Fibroblast of skin of abdomen (primary cell): ENCODE measurements at regions not wholly inside any gene's neighbourhood (a gene's known extent, or its start where the extent isn't known, plus 50 kb on each side); places are given as distances from the start of the nearest gene placed in this dataset.

ENCODE experiments used
- DNase-seq: peaks from one replicate; pipeline ENCODE4 v3.0.0-alpha.2; 2013

GRCh38 chr4:3818371-3818770, 52.2 kb downstream of the ADRA2C start:
- no peak for DNase-seq

DNA sequence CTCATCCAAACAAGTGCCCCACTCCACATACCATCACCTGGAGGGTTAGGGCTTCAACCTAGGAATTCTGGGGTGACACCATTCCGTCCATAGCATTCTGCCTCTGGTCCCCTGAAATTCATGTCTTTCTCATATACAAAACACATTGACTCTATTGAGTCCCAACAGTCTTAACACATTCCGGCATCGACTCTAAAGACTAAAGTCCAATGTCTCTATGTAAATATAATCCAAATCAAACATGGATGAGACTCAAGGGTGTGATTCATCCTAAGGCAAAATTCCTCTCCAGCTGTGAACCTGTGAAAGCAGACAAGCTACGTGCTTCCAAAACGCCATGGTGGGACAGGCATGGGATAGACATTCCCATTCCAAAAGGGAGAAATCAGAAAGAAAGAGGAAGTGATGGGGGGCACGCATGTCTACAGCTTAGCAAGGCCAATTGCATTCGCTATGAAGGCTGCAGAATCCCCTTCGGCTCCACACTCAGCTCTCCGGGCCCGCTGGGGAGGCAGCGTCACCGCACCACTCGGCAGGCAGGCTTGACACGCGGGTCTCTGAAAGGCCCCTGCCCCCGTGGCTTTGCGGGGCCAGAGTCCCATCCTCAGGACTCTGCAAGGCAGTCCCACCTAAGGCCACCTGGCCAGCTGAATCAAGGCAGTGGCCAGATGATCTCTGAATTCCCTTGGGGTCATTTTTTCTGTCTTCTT, 53.2 kb downstream of the ADRA2C start:
- no peak for DNase-seq

DNA sequence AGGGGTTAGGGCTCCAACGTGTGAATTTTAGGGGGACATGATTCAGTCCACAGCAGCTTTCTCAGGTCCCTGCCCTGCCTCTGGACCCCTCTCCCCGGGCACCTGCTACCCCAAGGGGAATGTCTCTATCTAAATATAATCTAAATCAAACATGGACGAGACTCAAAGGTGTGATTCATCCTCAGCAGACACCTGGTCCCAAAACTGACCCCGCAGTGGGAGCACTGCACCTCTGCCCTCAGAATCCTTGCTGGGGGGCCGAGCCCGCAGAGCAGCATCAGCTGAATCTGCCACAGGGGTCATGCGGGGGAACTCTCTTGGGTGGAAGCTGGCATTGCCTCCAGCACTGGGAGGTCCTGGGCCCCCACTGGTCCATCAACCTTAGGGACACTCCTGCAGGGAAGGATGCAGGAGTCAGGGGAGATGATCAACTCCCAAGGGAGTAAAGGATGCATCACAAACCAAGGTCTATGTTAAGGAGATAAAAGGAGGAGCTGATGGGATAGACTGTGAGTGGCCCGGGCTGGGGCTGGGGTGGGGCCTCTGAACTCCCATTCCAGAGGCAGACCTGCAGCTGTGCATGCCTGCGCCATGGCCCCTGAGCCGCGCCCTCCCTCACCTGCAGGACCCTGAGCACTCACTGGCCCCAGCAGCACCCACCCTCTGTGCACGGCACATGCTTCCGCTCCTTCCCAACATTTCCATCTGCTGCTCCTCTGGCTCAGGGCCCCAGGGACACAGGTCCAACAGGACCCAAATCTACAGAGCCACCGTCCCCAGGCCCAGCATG, 54.0 kb downstream of the ADRA2C start:
- DNase-seq = no peak

- no peak for DNase-seq
Observed at GRCh38 chr4:3820806-3821579, 54.8 kb downstream of the ADRA2C start.

- DNase-seq = no peak
Observed at GRCh38 chr4:3821580-3822229, 55.5 kb downstream of the ADRA2C start.

- DNase-seq = no peak
Observed at GRCh38 chr4:3822230-3822947, 56.2 kb downstream of the ADRA2C start.

- DNase-seq = no peak
Observed at GRCh38 chr4:3823496-3824341, 57.5 kb downstream of the ADRA2C start.

- DNase-seq = no peak
Observed at GRCh38 chr4:3824521-3825270, 58.5 kb downstream of the ADRA2C start.

DNA sequence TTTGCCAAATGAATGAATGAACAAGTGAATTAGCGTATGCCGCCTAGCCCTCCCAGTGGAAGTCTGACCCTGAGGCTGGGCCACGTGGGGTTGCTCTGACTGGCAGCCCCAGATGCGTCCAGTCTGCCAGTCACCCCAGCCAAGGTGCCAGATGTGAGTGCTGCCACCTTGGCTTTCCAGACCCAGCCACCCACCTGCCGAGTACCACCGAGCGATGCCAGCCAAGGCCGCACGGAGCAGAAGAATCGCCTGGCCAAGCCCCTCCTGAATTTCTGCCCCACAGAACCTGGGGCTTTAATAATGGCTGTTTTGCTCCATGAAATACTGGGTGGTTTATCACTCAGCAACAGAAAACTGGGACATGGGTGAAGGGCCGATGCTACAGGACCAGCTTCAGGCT, 59.3 kb downstream of the ADRA2C start:
- no peak for DNase-seq

- DNase-seq = no peak
Observed at GRCh38 chr4:3826247-3827172, 60.3 kb downstream of the ADRA2C start.

- DNase-seq = no peak
Observed at GRCh38 chr4:3827616-3828492, 61.7 kb downstream of the ADRA2C start.

DNA sequence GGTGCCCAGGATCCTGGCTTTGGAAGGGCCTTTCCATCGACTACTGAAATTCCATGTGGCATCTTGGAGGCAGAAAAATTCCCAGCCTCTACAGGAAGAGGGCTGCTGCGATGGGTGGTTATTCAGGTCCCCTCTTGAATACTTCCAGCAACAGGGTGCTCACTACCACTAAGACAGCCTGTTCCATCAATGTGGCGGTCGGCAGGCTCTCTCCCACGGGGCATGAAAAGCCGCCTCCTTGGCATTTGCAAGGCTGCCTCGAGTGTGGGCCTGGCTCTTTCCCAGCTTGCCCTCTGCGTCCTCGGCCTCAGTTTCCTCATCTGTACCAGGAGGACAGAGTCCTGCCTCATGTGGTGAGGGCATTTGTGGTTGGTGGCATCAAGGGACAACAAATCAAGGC, 62.4 kb downstream of the ADRA2C start:
- no peak for DNase-seq

DNA sequence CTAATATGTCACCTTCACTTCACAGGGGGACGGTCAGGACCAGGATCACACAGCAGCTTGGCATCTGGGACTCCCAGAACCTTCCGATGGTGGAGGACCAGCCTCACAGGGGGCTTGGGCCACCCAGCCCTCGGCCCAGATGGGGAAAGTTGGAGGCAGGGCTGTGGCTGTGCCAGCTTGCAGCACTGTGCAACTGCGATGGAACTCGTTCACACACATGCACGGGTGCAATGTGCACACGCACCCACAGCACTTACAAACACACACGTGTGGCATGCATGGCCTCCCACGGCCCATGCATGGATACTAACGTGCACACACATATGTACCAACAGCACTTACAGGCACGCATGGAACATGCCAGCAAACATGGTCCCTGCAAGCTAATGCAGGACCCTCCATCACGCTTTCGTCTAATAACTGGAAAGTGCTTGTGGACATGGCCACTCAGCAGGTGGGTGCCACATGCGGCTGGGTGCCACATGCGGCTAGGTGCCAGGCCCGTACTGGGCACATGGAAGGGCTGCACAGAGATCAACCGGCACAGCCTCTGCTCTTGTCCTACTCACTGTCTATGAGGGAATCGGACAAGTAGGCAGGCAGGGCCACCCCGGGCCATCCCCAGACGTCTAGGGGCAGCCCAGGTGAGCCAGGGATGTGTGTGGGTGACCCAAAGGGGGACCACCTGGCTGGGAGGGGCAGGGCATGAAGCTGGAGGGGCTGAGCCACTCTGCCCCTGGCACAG, 63.2 kb downstream of the ADRA2C start:
- DNase-seq = no peak

GRCh38 chr4:3829956-3830773, 64.0 kb downstream of the ADRA2C start:
- DNase-seq = no peak

DNA sequence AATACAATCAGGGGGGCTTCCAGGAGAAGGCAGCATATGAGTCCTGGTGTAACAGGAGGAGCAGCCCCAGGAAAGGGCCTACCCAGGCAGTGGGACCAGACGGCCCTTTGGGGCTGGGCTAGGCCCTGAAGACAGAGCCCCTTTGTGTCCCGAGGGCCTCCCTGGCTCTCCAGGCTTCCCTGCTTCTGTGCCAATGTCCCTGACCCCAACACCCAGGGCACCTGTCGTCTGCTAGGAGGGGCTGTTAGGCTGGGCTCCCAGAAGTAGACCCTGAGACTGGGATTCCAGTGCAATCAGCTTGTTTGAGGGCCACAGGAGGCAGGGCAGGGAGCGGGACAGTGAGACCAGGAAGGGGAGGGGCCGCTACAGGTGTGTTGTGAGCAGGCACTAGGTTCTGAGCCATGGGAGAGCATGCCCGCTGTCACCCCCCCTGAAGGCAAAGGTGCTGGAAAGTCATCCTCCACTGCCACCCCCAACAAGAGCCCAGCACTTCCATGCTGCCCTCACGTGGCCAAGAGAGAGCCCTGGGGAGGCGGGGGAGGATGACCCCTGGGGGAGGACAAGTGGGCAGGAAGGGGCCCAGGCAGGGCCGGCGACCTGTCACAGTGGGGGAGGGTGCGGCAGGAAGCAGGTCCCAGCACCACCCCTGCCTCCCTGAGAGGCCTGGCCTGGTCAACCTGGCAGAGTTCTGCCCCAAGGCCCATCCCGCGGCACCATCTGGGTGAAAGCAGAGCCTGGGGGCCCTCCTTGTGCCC, 64.8 kb downstream of the ADRA2C start:
- no peak for DNase-seq
